H1 (cell line): ENCODE measurements at regions not wholly inside any gene's neighbourhood (a gene's known extent, or its start where the extent isn't known, plus 50 kb on each side); places are given as distances from the start of the nearest gene placed in this dataset.

Source experiments
- ATF2 ChIP-seq: IDR thresholded peaks from 2 replicates; pipeline ENCODE4 v1.6.1; 2012; ENCODE audit warnings: low read length, inconsistent platforms
- BACH1 ChIP-seq: IDR thresholded peaks from 2 replicates; pipeline ENCODE4 v1.6.1; 2012; ENCODE audit warnings: low read length, improper control_type of control experiment
- CREB1 ChIP-seq: IDR thresholded peaks from 2 replicates; pipeline ENCODE4 v1.6.1; 2012; ENCODE audit warnings: inconsistent platforms
- TAF1 ChIP-seq: IDR thresholded peaks from 2 replicates; pipeline ENCODE4 v1.6.1; 2011; ENCODE audit warnings: mild to moderate bottlenecking, low read depth, low read length

GRCh38 chr3:73846951-73847350 lies 222.2 kb upstream of the PDZRN3 start (continued):
- TF ChIP-seq BACH1, result no peak
- no peak for TF ChIP-seq CREB1
- no peak for TF ChIP-seq TAF1
- TF ChIP-seq ATF2, result no peak
